ENCODE measurements at regions not wholly inside any gene's neighbourhood (a gene's known extent, or its start where the extent isn't known, plus 50 kb on each side); places are given as distances from the start of the nearest gene placed in this dataset.

- Mint-ChIP-seq H3K27ac (no peak overlapping the region), H3K36me3 (ENCODE audit: low read depth) (no peaks in the 10 kb centered on the region), H3K27me3 (ENCODE audit: insufficient read depth) (peaks cover 27% of the 10 kb centered on the region), H3K4me1 (ENCODE audit: low read depth) (no peaks in the 10 kb centered on the region), H3K9me3 (no peaks in the 10 kb centered on the region), H3K4me3 (no peak overlapping the region)
- intact Hi-C loops (cut with micrococcal nuclease), result no loop called here
- no peak for DNase-seq (ENCODE audit: low spot score)
These were observed 74.6 kb downstream of the FEM1C start for GRCh38 chr5:115469904-115470516.

DNA sequence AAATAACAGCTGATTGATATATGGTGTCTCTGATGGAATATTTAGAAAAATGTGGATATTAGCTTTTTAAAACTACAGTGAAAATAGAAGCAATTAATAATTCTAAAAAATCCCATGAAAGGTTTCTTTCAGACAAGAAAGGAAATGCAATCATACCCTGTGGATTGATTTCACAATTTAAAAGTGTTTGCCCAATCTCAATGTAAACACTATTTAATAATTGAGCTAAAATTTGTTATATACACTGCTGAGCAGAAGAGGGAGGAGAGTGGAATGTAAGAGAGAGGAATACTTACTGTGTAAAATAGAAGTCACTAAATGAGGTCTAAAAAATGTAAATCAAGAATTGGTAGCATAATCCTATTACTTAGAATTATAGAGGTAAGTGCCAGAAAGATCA, 76.9 kb downstream of the FEM1C start:
- H3K36me3 Mint-ChIP-seq (ENCODE audit: low read depth), result no peaks in the 10 kb centered on the region
- H3K4me3 Mint-ChIP-seq, result no peak overlapping the region
- H3K27me3 Mint-ChIP-seq (ENCODE audit: insufficient read depth), result peaks cover 36% of the 10 kb centered on the region
- H3K4me1 Mint-ChIP-seq (ENCODE audit: low read depth), result peaks cover 4% of the 10 kb centered on the region
- DNase-seq (ENCODE audit: low spot score), result no peak
- intact Hi-C loops (cut with micrococcal nuclease), result no loop called here
- no peak overlapping the region for H3K27ac Mint-ChIP-seq
- no peaks in the 10 kb centered on the region for H3K9me3 Mint-ChIP-seq

- no peak overlapping the region for H3K4me3 Mint-ChIP-seq
- H3K9me3 Mint-ChIP-seq, result no peaks in the 10 kb centered on the region
- intact Hi-C loops (cut with micrococcal nuclease), result no loop called here
- peaks cover 4% of the 10 kb centered on the region for H3K4me1 Mint-ChIP-seq (ENCODE audit: low read depth)
- H3K36me3 Mint-ChIP-seq (ENCODE audit: low read depth), result no peaks in the 10 kb centered on the region
- H3K27ac Mint-ChIP-seq, result no peak overlapping the region
- peaks cover 40% of the 10 kb centered on the region for H3K27me3 Mint-ChIP-seq (ENCODE audit: insufficient read depth)
- DNase-seq (ENCODE audit: low spot score), result no peak
These were observed 79.1 kb downstream of the FEM1C start for GRCh38 chr5:115465431-115465830.

- intact Hi-C loops (cut with micrococcal nuclease), result no loop called here
- Mint-ChIP-seq H3K27ac (no peak overlapping the region), H3K4me1 (ENCODE audit: low read depth) (peaks cover 4% of the 10 kb centered on the region), H3K36me3 (ENCODE audit: low read depth) (no peaks in the 10 kb centered on the region), H3K9me3 (no peaks in the 10 kb centered on the region), H3K27me3 (ENCODE audit: insufficient read depth) (peaks cover 36% of the 10 kb centered on the region), H3K4me3 (no peak overlapping the region)
- no peak for DNase-seq (ENCODE audit: low spot score)
These were observed 80.6 kb downstream of the FEM1C start for GRCh38 chr5:115463983-115464382.

DNA sequence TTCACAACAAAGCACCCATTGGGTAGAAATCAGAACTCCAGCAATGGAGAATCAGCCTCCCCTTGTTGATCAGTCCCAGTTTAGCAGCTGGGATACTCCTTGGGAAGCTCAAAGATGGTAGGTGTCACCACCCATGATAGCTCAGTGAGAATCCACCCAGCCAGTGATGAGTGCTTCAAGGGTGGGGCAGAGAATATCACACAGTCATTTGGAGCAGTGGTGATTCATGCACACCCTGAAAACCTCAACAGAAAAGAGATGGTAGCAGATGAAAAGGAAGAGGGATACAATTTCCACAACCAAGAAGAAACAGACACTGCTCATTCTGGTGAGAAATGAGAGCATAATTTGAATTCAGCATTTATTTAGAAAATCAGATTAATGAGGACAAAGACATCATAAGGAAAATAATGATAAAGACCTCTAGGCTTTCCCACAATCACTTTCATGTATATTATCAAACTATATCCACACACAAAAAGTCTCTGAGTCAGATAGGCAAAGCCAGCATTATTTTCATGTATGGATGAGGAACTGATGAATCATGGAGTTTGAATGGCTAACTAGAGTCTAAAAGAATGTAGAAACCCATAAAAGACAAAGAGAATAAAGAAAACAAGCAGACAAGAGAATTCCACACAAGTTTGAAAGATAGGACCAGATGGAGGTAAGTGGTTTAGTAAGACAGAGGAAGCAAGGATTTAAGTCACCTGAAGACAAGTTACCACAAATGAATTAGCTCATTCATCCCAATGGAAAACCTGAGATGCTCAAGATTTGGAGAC, 82.9 kb downstream of the FEM1C start:
- Mint-ChIP-seq H3K27me3 (ENCODE audit: insufficient read depth) (peaks cover 24% of the 10 kb centered on the region), H3K4me3 (no peak overlapping the region), H3K9me3 (no peaks in the 10 kb centered on the region), H3K36me3 (ENCODE audit: low read depth) (no peaks in the 10 kb centered on the region), H3K4me1 (ENCODE audit: low read depth) (peaks cover 4% of the 10 kb centered on the region), H3K27ac (peak overlapping the region; percentile 71)
- intact Hi-C loops (cut with micrococcal nuclease), result loop anchor here (1.0 to 2.0 kb wide), 4 partner anchors 84 to 377 kb away; no protein-coding TSS in a partner anchor
- DNase-seq (ENCODE audit: low spot score), result peak; percentile 5

- H3K27ac Mint-ChIP-seq, result peak overlapping the region; percentile 71
- peaks cover 4% of the 10 kb centered on the region for H3K4me1 Mint-ChIP-seq (ENCODE audit: low read depth)
- no peaks in the 10 kb centered on the region for H3K36me3 Mint-ChIP-seq (ENCODE audit: low read depth)
- intact Hi-C loops (cut with micrococcal nuclease), result loop anchor here (1.0 to 2.0 kb wide), 4 partner anchors 84 to 378 kb away; no protein-coding TSS in a partner anchor
- no peak overlapping the region for H3K4me3 Mint-ChIP-seq
- DNase-seq (ENCODE audit: low spot score), result no peak
- peaks cover 21% of the 10 kb centered on the region for H3K27me3 Mint-ChIP-seq (ENCODE audit: insufficient read depth)
- no peaks in the 10 kb centered on the region for H3K9me3 Mint-ChIP-seq
These were observed 83.5 kb downstream of the FEM1C start for GRCh38 chr5:115461093-115461492.

DNA sequence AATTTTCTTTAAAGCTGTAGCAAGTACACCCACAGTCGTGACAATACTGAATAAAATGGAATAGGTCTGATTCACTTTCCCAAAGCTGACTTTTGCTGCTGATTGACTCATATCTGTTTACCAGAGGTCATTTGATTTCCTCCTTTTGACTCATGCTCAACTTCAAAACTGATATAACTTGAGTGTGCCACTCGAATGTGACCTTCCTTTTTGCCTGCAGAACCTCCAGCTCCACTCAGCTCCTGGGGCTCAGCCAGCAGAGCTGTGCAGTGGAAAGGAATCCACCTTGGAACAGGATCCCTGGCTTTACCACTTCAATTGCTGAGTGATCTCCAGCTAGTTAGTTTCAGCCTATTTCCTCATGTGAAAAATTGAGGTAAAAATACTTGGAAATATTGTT, 84.1 kb downstream of the FEM1C start:
- Mint-ChIP-seq H3K27me3 (ENCODE audit: insufficient read depth) (peaks cover 17% of the 10 kb centered on the region), H3K4me3 (no peak overlapping the region), H3K27ac (no peak overlapping the region), H3K4me1 (ENCODE audit: low read depth) (peaks cover 4% of the 10 kb centered on the region), H3K9me3 (no peaks in the 10 kb centered on the region), H3K36me3 (ENCODE audit: low read depth) (no peaks in the 10 kb centered on the region)
- no peak for DNase-seq (ENCODE audit: low spot score)
- intact Hi-C loops (cut with micrococcal nuclease), result loop anchor here (1.0 to 2.0 kb wide), 4 partner anchors 27 to 378 kb away; partner anchors contain the start of gene FEM1C

DNA sequence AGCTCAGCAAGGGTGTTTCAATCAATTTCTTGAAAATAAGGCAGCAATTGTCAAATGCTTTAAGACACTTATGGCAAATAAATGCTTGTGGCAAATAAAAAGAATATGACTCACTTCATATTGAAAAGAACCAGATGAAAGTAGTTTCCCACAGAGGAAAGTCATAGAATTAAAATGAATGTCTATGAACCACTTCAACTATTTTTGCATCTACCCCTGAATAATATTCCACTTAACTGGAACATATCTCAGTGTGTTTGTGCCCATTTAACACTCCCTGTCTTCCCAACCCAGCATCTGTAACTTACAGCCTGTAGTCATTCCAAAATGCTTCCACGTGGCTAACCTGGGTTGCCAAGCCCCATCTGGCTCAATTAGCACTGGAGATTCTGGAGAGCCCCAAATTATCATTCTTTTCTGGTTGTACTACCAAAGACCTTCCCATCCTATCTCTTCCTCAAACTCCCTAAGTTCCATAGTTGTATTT, 84.7 kb downstream of the FEM1C start:
- Mint-ChIP-seq H3K27ac (no peak overlapping the region), H3K9me3 (no peaks in the 10 kb centered on the region), H3K36me3 (ENCODE audit: low read depth) (no peaks in the 10 kb centered on the region), H3K27me3 (ENCODE audit: insufficient read depth) (peaks cover 11% of the 10 kb centered on the region), H3K4me3 (no peak overlapping the region), H3K4me1 (ENCODE audit: low read depth) (peaks cover 4% of the 10 kb centered on the region)
- DNase-seq (ENCODE audit: low spot score), result no peak
- intact Hi-C loops (cut with micrococcal nuclease), result loop anchor here (1.0 to 2.0 kb wide), 4 partner anchors 27 to 379 kb away; partner anchors contain the start of gene FEM1C

GRCh38 chr5:115458416-115458815, 86.2 kb downstream of the FEM1C start:
- H3K27me3 Mint-ChIP-seq (ENCODE audit: insufficient read depth), result peaks cover 4% of the 10 kb centered on the region
- H3K36me3 Mint-ChIP-seq (ENCODE audit: low read depth), result no peaks in the 10 kb centered on the region
- intact Hi-C loops (cut with micrococcal nuclease), result no loop called here
- DNase-seq (ENCODE audit: low spot score), result no peak
- no peaks in the 10 kb centered on the region for H3K4me1 Mint-ChIP-seq (ENCODE audit: low read depth)
- H3K4me3 Mint-ChIP-seq, result no peak overlapping the region
- no peak overlapping the region for H3K27ac Mint-ChIP-seq
- no peaks in the 10 kb centered on the region for H3K9me3 Mint-ChIP-seq

GRCh38 chr5:115458003-115458409, 86.6 kb downstream of the FEM1C start:
- H3K9me3 Mint-ChIP-seq, result no peaks in the 10 kb centered on the region
- H3K36me3 Mint-ChIP-seq (ENCODE audit: low read depth), result no peaks in the 10 kb centered on the region
- intact Hi-C loops (cut with micrococcal nuclease), result no loop called here
- peaks cover 4% of the 10 kb centered on the region for H3K27me3 Mint-ChIP-seq (ENCODE audit: insufficient read depth)
- DNase-seq (ENCODE audit: low spot score), result no peak
- no peak overlapping the region for H3K27ac Mint-ChIP-seq
- no peak overlapping the region for H3K4me3 Mint-ChIP-seq
- no peaks in the 10 kb centered on the region for H3K4me1 Mint-ChIP-seq (ENCODE audit: low read depth)

- Mint-ChIP-seq H3K4me3 (no peak overlapping the region), H3K27ac (no peak overlapping the region), H3K4me1 (ENCODE audit: low read depth) (no peaks in the 10 kb centered on the region), H3K36me3 (ENCODE audit: low read depth) (no peaks in the 10 kb centered on the region), H3K9me3 (no peaks in the 10 kb centered on the region), H3K27me3 (ENCODE audit: insufficient read depth) (peaks cover 4% of the 10 kb centered on the region)
- intact Hi-C loops (cut with micrococcal nuclease), result no loop called here
- DNase-seq (ENCODE audit: low spot score), result no peak
These were observed 87.0 kb downstream of the FEM1C start for GRCh38 chr5:115457571-115457970.

DNA sequence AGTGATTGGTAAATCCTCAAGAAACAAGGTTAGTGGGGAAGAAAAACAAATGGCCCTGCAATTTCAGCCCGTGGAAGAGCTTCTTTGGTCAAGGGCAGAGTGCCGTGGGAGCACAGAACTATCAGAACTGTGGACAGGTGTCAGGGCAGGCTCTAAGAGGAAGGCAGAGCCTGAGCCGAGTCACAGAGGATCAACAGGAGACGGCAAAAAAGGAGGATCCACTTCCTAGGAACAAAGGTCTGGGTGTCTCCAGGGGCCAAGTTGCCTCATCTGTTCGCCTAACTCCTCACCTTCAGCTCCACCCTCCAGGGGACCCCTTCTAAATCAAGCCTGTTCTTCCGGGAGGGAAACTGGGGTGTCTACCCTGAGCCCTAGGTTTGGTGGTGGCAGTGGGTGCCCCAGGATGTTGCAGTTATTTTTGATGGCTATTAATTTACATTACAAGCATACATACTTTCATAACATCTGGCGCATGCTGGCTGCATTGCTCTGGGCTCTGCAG, 88.0 kb downstream of the FEM1C start:
- intact Hi-C loops (cut with micrococcal nuclease), result no loop called here
- H3K9me3 Mint-ChIP-seq, result no peaks in the 10 kb centered on the region
- H3K36me3 Mint-ChIP-seq (ENCODE audit: low read depth), result no peaks in the 10 kb centered on the region
- H3K4me1 Mint-ChIP-seq (ENCODE audit: low read depth), result no peaks in the 10 kb centered on the region
- H3K27ac Mint-ChIP-seq, result no peak overlapping the region
- H3K4me3 Mint-ChIP-seq, result no peak overlapping the region
- no peaks in the 10 kb centered on the region for H3K27me3 Mint-ChIP-seq (ENCODE audit: insufficient read depth)
- no peak for DNase-seq (ENCODE audit: low spot score)

DNA sequence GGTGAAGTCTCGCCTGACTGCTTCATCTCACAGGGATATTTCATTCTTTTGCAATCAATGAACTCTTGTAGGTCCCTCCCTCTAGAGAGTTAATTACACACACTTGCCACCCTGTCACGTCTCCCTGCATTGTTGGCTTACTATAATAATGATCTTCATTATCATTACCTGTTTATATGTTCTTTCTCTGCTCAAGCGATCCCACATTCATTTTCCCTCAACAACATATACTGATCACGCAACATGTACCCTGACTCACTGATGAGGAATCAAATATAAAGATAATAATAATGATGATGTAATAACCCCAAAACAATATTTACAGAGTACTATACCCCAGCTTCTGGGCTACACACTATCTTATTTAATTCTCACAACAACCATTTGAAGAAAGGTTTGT, 88.5 kb downstream of the FEM1C start:
- Mint-ChIP-seq H3K9me3 (no peaks in the 10 kb centered on the region), H3K27me3 (ENCODE audit: insufficient read depth) (no peaks in the 10 kb centered on the region), H3K36me3 (ENCODE audit: low read depth) (no peaks in the 10 kb centered on the region), H3K4me3 (no peak overlapping the region), H3K4me1 (ENCODE audit: low read depth) (peaks cover 4% of the 10 kb centered on the region), H3K27ac (no peak overlapping the region)
- intact Hi-C loops (cut with micrococcal nuclease), result no loop called here
- DNase-seq (ENCODE audit: low spot score), result no peak
